ENCODE measurements at regions not wholly inside any gene's neighbourhood (a gene's known extent, or its start where the extent isn't known, plus 50 kb on each side); places are given as distances from the start of the nearest gene placed in this dataset.

- DNase-seq (ENCODE audit: low spot score): peak; percentile 75
- H3K27ac ChIP-seq (ENCODE audit: low read depth, low read length, poor library complexity, severe bottlenecking): no peak overlapping the region
- H3K36me3 ChIP-seq (ENCODE audit: insufficient read depth, low read length, poor library complexity, severe bottlenecking): no peaks in the 10 kb centered on the region
- H3K4me3 ChIP-seq (ENCODE audit: low read depth, low read length, poor library complexity, severe bottlenecking): no peak overlapping the region
- no peaks in the 10 kb centered on the region for H3K9me3 ChIP-seq (ENCODE audit: low read depth, low read length, poor library complexity, severe bottlenecking)
- no TSS peak for BruUV-seq (replicated peaks)
- intact Hi-C loops (cut with micrococcal nuclease; ENCODE audit: unreplicated experiment): loop anchor here (1.0 to 5.0 kb wide), 3 partner anchors 532 to 647 kb away; no protein-coding TSS in a partner anchor
- no peaks in the 10 kb centered on the region for H3K27me3 ChIP-seq (replicated peaks; ENCODE audit: insufficient read depth, low read depth, low read length, poor library complexity)
- POLR2A ChIA-PET (ENCODE audit: low non-redundant PET): no interaction called here
- CTCF ChIA-PET: interaction anchor here (0.5 to 1.5 kb wide), 4 partner anchors 57 to 578 kb away, joined by 4 to 26 read pairs (median 6); no protein-coding TSS in a partner anchor
- peak; percentile 83 for TF ChIP-seq CTCF (conservative IDR thresholded peaks at IDR 0.05; ENCODE audit: low read depth, low read length)
- no peak for TF ChIP-seq EZH2 (IDR thresholded peaks at IDR 0.05; ENCODE audit: borderline replicate concordance, low read depth, low read length, poor library complexity, severe bottlenecking)
- no peaks in the 10 kb centered on the region for H3K4me1 ChIP-seq (ENCODE audit: insufficient read depth, low read length, poor library complexity, severe bottlenecking)
Observed at GRCh38 chr6:12233693-12234571, 56.2 kb upstream of the EDN1 start.

GRCh38 chr6:12235341-12235740 lies 54.8 kb upstream of the EDN1 start:
- CTCF ChIA-PET: no interaction called here
- Histone ChIP-seq H3K9me3 (ENCODE audit: low read depth, low read length, poor library complexity, severe bottlenecking) (no peaks in the 10 kb centered on the region), H3K27ac (ENCODE audit: low read depth, low read length, poor library complexity, severe bottlenecking) (no peak overlapping the region), H3K36me3 (ENCODE audit: insufficient read depth, low read length, poor library complexity, severe bottlenecking) (no peaks in the 10 kb centered on the region), H3K4me1 (ENCODE audit: insufficient read depth, low read length, poor library complexity, severe bottlenecking) (no peaks in the 10 kb centered on the region), H3K4me3 (ENCODE audit: low read depth, low read length, poor library complexity, severe bottlenecking) (no peak overlapping the region), H3K27me3 (replicated peaks; ENCODE audit: insufficient read depth, low read depth, low read length, poor library complexity) (no peaks in the 10 kb centered on the region)
- intact Hi-C loops (cut with micrococcal nuclease; ENCODE audit: unreplicated experiment): no loop called here
- no TSS peak for BruUV-seq (replicated peaks)
- POLR2A ChIA-PET (ENCODE audit: low non-redundant PET): no interaction called here
- no peak for TF ChIP-seq EZH2 (IDR thresholded peaks at IDR 0.05; ENCODE audit: borderline replicate concordance, low read depth, low read length, poor library complexity, severe bottlenecking)
- TF ChIP-seq CTCF (conservative IDR thresholded peaks at IDR 0.05; ENCODE audit: low read depth, low read length): no peak
- DNase-seq (ENCODE audit: low spot score): no peak

- intact Hi-C loops (cut with micrococcal nuclease; ENCODE audit: unreplicated experiment): no loop called here
- H3K9me3 ChIP-seq (ENCODE audit: low read depth, low read length, poor library complexity, severe bottlenecking): no peaks in the 10 kb centered on the region
Observed at GRCh38 chr6:12238219-12238618, 51.9 kb upstream of the EDN1 start.

More at GRCh38 chr6:12238219-12238618, 51.9 kb upstream of the EDN1 start:
- H3K4me3 ChIP-seq (ENCODE audit: low read depth, low read length, poor library complexity, severe bottlenecking): no peak overlapping the region
- H3K27ac ChIP-seq (ENCODE audit: low read depth, low read length, poor library complexity, severe bottlenecking): no peak overlapping the region
- POLR2A ChIA-PET (ENCODE audit: low non-redundant PET): no interaction called here
- TF ChIP-seq EZH2 (IDR thresholded peaks at IDR 0.05; ENCODE audit: borderline replicate concordance, low read depth, low read length, poor library complexity, severe bottlenecking): no peak
- TF ChIP-seq CTCF (conservative IDR thresholded peaks at IDR 0.05; ENCODE audit: low read depth, low read length): no peak
- no peaks in the 10 kb centered on the region for H3K4me1 ChIP-seq (ENCODE audit: insufficient read depth, low read length, poor library complexity, severe bottlenecking)
- no peaks in the 10 kb centered on the region for H3K27me3 ChIP-seq (replicated peaks; ENCODE audit: insufficient read depth, low read depth, low read length, poor library complexity)
- no TSS peak for BruUV-seq (replicated peaks)
- H3K36me3 ChIP-seq (ENCODE audit: insufficient read depth, low read length, poor library complexity, severe bottlenecking): no peaks in the 10 kb centered on the region
- DNase-seq (ENCODE audit: low spot score): no peak
- CTCF ChIA-PET: no interaction called here

Data from A673 (cell line).